ENCODE measurements at regions not wholly inside any gene's neighbourhood (a gene's known extent, or its start where the extent isn't known, plus 50 kb on each side); places are given as distances from the start of the nearest gene placed in this dataset.

DNA sequence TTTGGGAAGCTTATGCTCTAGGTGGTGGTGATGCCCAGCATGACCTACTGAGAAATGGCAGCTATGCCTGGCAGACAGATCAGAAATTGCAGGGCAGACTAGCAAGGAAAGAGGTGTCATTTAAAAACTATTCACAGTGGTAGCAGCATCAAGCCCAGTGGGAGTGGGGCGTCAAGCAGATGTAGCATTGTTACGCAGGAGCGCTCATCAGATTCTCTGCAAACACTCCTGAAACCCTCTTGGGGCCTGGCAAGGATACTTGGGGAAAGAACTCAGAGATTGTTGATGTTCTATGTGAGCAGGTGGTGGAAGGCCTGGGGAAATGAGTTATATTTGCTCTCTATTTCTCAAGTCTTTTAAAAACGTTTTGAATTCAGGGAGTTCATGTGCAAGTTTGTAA is 437.6 kb downstream of the RAPGEF2 start:
- TF ChIP-seq SP1 (IDR thresholded peaks at IDR 0.05): no peak
- no peak for TF ChIP-seq SP1 (CRISPR knock-in tag; IDR thresholded peaks at IDR 0.05)
- TF ChIP-seq ZNF24 (IDR thresholded peaks at IDR 0.05): no peak
- no peak for TF ChIP-seq ETV5 (CRISPR knock-in tag; IDR thresholded peaks at IDR 0.05; ENCODE audit: borderline replicate concordance)
- no peak for TF ChIP-seq ZFP82 (CRISPR knock-in tag; IDR thresholded peaks at IDR 0.05; ENCODE audit: borderline replicate concordance)
- TF ChIP-seq SSRP1 (CRISPR knock-in tag; IDR thresholded peaks at IDR 0.05): no peak
- no peak for TF ChIP-seq CHD4 (IDR thresholded peaks at IDR 0.05; ENCODE audit: borderline replicate concordance, low read length)
